Calu3 (cell line): ENCODE measurements at regions not wholly inside any gene's neighbourhood (a gene's known extent, or its start where the extent isn't known, plus 50 kb on each side); places are given as distances from the start of the nearest gene placed in this dataset.

Experiments
- BruUV-seq: library from RNA; stranded (reverse); fragments of 400-500 nt; replicated peaks from 2 replicates; lab custom pipeline; 2021; lab: Mats Ljungman, UMichigan
- CTCF ChIA-PET: fragments of 300-600 bp; sonication (Branson Sonifier 250); formaldehyde crosslinking; loops from one replicate; lab custom pipeline; 2022; ENCODE audit warnings: antibody characterized with exemption; lab: Charles Lee
- DNase-seq: peaks from one replicate; pipeline ENCODE4 v3.0.0; 2022
- H3K27ac Mint-ChIP-seq: one replicate; pipeline ENCODE4 v1.8.0; 2022; ENCODE audit warnings: mixed read lengths; ENCODE audit not compliant: unreplicated experiment
- H3K27me3 Mint-ChIP-seq: one replicate; pipeline ENCODE4 v1.8.0; 2022; ENCODE audit warnings: mixed read lengths; ENCODE audit not compliant: unreplicated experiment
- H3K36me3 Mint-ChIP-seq: one replicate; pipeline ENCODE4 v1.8.0; 2022; ENCODE audit warnings: mild to moderate bottlenecking, moderate library complexity, mixed read lengths; ENCODE audit not compliant: insufficient read depth, unreplicated experiment
- H3K4me1 Mint-ChIP-seq: one replicate; pipeline ENCODE4 v1.8.0; 2022; ENCODE audit warnings: mild to moderate bottlenecking, low read depth, mixed read lengths; ENCODE audit not compliant: unreplicated experiment
- H3K4me3 Mint-ChIP-seq: one replicate; pipeline ENCODE4 v1.8.0; 2022; ENCODE audit warnings: mild to moderate bottlenecking, low read depth, moderate library complexity, mixed read lengths; ENCODE audit not compliant: unreplicated experiment
- H3K9me3 Mint-ChIP-seq: one replicate; pipeline ENCODE4 v1.8.0; 2022; ENCODE audit warnings: low read depth, mixed read lengths; ENCODE audit not compliant: unreplicated experiment
- CTCF ChIP-seq: fragments of 200-600 bp; IDR thresholded peaks from one replicate; pipeline ENCODE4 v1.8.0; 2022; ENCODE audit warnings: antibody characterized with exemption; ENCODE audit not compliant: unreplicated experiment
- intact Hi-C: fragments of 100-400 bp; cut with micrococcal nuclease; formaldehyde crosslinking; loops from one replicate; pipeline ENCODE4 v1.10.0; 2022; ENCODE audit not compliant: unreplicated experiment

GRCh38 chr14:61125041-61125866 is 144.2 kb downstream of the SLC38A6 start:
- Mint-ChIP-seq H3K4me1 (peaks cover 21% of the 10 kb centered on the region), H3K27ac (no peak overlapping the region), H3K4me3 (no peak overlapping the region), H3K9me3 (no peaks in the 10 kb centered on the region), H3K36me3 (peaks cover 12% of the 10 kb centered on the region), H3K27me3 (no peaks in the 10 kb centered on the region)
- CTCF ChIA-PET = no interaction called here
- no peak for TF ChIP-seq CTCF
- no TSS peak for BruUV-seq
- DNase-seq = no peak
- intact Hi-C loops = no loop called here

GRCh38 chr14:61122862-61123261 is 141.8 kb downstream of the SLC38A6 start:
- Mint-ChIP-seq H3K9me3 (no peaks in the 10 kb centered on the region), H3K4me3 (no peak overlapping the region), H3K4me1 (peaks cover 19% of the 10 kb centered on the region), H3K36me3 (peaks cover 32% of the 10 kb centered on the region), H3K27me3 (no peaks in the 10 kb centered on the region), H3K27ac (no peak overlapping the region)
- no TSS peak for BruUV-seq
- intact Hi-C loops = no loop called here
- no peak for DNase-seq
- CTCF ChIA-PET = interaction anchor here (0.6 kb wide), 1 partner anchor 55 kb away, joined by 4 read pairs; no protein-coding TSS in a partner anchor
- TF ChIP-seq CTCF = no peak

GRCh38 chr14:61121355-61121787 is 140.3 kb downstream of the SLC38A6 start:
- Mint-ChIP-seq H3K27ac (peak overlapping the region; percentile 95), H3K27me3 (no peaks in the 10 kb centered on the region), H3K4me1 (peaks cover 19% of the 10 kb centered on the region), H3K36me3 (peaks cover 32% of the 10 kb centered on the region), H3K4me3 (peak overlapping the region; percentile 87), H3K9me3 (peaks cover 4% of the 10 kb centered on the region)
- no TSS peak for BruUV-seq
- intact Hi-C loops = loop anchor here (1.0 to 2.0 kb wide), 2 partner anchors 27 to 57 kb away; no protein-coding TSS in a partner anchor
- TF ChIP-seq CTCF = no peak
- peak; percentile 65 for DNase-seq
- CTCF ChIA-PET = no interaction called here

- CTCF ChIA-PET = no interaction called here
- Mint-ChIP-seq H3K9me3 (peaks cover 4% of the 10 kb centered on the region), H3K27ac (peak overlapping the region; percentile 95), H3K36me3 (peaks cover 32% of the 10 kb centered on the region), H3K27me3 (no peaks in the 10 kb centered on the region), H3K4me3 (peak overlapping the region; percentile 87), H3K4me1 (peaks cover 19% of the 10 kb centered on the region)
- peak; percentile 37 for DNase-seq
- intact Hi-C loops = loop anchor here (2.0 kb wide), 1 partner anchor 28 kb away; no protein-coding TSS in a partner anchor
- no TSS peak for BruUV-seq
- no peak for TF ChIP-seq CTCF
Observed at GRCh38 chr14:61120576-61120975, 139.5 kb downstream of the SLC38A6 start.
